GM21717 (cell line): ENCODE measurements at regions not wholly inside any gene's neighbourhood (a gene's known extent, or its start where the extent isn't known, plus 50 kb on each side); places are given as distances from the start of the nearest gene placed in this dataset.
"Not testable (repeated sequence)": the region's sequence is repeated elsewhere in the genome, so short reads cannot be mapped to it uniquely, and the experiment has no call there.

Experiments used
- ATAC-seq: cut with Tn5 transposase; IDR thresholded peaks from one replicate; pipeline ENCODE4 v1.9.1; 2021; ENCODE audit warnings: mild to moderate bottlenecking, moderate library complexity; ENCODE audit not compliant: unreplicated experiment

DNA sequence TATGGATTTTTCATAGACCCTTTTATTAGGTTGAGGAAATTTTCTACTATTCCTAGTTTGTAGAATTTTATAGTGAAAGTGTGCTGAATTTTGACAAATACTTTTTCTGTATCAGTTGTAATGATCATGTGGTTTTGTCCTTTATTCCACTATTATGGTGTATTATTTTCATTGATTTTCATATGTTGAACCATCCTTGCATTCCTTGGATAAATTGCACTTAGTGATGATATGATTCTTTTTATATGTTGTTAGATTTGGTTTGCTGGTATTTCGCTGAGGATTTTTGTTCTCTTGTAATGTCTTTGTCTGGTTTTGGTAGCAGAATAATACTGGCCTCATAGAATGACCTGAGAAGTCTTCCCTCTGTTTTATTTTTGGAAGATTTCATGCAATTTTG lies 140.6 kb upstream of the CDK6 start:
- no peak for ATAC-seq

- ATAC-seq = no peak
These were observed 137.6 kb upstream of the CDK6 start for GRCh38 chr7:92973974-92974373.

DNA sequence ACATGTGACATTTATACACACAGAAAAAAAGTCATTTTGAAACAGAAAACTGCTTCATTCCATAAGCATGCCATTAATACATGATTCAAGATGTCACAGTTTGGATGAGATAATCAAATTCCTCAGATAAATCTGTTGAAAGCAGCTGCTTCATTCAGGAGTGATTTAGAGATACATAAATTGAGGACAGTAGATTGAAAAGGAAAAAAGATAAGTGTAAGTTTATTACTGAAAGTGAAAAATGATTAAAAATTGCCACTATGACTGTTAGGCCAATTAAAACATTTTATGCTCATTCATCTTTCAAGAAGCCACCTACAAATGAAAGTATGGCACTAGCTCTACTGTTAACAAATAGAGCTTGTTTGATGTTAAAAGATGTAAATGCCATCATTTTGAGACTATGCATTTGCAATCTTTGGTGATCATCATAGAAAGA lies 136.9 kb upstream of the CDK6 start:
- ATAC-seq = no peak

DNA sequence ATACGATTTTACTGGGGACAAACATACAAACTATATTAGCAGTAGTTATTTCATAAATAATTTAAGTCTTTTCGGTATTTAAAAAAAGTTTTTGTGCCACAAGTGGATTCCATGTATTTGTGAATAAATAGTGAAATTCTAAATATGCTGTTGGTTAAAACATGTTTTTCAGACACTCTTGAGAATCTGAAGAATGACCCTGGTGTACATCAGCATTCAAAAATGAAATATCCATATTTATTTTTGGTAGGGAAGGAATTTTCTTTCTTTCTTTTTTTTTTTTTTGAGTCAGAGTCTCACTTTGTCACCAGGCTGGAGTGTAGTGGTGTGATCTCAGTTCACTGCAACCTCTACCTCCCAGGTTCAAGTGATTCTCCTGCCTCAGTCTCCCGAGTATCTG lies 136.1 kb upstream of the CDK6 start:
- ATAC-seq = no peak

- no peak for ATAC-seq
These were observed 132.7 kb upstream of the CDK6 start for GRCh38 chr7:92969061-92969460.

GRCh38 chr7:92968502-92968901 lies 132.1 kb upstream of the CDK6 start:
- peak; percentile 80 for ATAC-seq

GRCh38 chr7:92967238-92967637 lies 130.9 kb upstream of the CDK6 start:
- ATAC-seq = no peak

GRCh38 chr7:92964141-92964540 lies 127.8 kb upstream of the CDK6 start:
- no peak for ATAC-seq

- ATAC-seq = no peak
These were observed 127.2 kb upstream of the CDK6 start for GRCh38 chr7:92963566-92963965.

- no peak for ATAC-seq
These were observed 125.6 kb upstream of the CDK6 start for GRCh38 chr7:92961961-92962360.

DNA sequence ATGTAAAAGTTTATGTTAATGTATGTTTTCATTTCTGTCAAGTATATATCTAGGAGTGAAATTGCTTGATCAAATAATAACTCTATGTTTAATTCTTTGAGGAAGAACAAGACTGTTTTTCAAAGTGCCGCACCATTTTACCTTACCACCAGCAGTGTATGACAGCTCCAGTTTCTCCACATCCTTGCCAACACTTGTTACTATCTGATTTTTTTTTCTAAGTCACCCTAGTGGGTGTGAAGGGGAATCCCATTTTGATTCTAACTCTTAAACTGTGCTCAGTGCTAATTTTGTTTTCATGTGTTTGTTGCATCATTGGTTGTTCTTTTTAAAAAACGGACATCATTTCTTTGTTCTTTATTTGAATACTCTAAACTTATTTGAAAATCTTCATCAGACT lies 120.2 kb upstream of the CDK6 start:
- no peak for ATAC-seq

- no peak for ATAC-seq
These were observed 118.7 kb upstream of the CDK6 start for GRCh38 chr7:92955081-92955480.

- no peak for ATAC-seq
These were observed 117.3 kb upstream of the CDK6 start for GRCh38 chr7:92953657-92954056.

GRCh38 chr7:92949748-92950147 lies 113.4 kb upstream of the CDK6 start:
- ATAC-seq = no peak

GRCh38 chr7:92945840-92946239 lies 109.5 kb upstream of the CDK6 start:
- ATAC-seq = no peak

DNA sequence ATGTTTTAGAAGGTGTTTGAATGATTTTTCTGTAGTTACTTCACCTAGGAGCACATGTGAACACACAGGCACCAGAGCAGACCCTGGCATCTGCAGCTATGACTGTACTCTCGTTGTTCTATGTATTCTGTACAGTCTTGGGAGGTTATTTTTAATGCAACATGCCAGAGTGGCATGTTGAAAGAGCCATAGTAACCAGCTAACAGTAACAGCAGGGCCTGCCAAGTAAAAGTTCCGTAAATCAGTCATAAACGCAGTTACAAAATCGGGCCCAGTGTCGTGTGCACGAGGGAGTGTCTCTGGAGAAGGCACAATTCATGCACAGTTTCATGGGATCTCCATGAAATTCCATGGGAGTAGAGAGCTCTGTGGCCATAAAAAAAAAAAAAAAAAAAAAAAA lies 108.3 kb upstream of the CDK6 start:
- no peak for ATAC-seq

DNA sequence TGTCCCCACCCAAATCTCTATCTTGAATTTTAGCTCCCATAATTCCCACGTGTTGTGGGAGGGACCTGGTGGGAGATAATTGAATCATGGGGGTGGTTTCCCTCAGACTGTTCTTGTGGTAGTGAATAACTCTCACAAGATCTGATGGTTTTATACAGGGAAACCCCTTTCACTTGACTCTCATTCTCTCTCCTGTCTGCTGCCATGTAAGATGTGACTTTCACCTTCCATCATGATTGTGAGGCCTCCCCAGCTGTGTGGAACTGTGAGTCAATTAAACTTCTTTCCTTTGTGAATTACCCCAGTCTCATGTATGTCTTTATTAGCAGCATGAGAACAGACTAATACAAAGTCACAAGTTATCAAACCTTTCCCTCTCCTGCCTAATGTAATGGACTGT lies 106.3 kb upstream of the CDK6 start:
- not testable (repeated sequence) for ATAC-seq

GRCh38 chr7:92939666-92940360 lies 103.4 kb upstream of the CDK6 start:
- no peak for ATAC-seq

DNA sequence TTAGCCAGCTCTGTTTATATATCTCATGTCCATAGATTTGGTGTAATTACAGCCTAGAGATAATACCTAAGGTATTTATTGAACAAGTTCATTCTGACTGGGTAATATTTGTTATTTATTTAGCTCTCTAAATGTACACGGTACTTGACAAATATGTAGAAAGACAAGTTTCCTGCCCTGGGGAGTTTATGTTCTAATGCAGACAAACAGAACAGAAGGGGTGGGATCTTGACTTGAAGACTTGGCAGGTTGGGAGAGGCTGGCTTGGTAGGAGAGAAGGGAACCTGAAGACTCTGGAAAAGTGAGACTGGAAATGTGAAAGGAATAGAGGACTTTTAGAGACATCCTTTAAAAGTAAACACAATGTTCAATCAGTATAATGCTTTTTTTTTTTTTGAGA lies 97.7 kb upstream of the CDK6 start:
- no peak for ATAC-seq

DNA sequence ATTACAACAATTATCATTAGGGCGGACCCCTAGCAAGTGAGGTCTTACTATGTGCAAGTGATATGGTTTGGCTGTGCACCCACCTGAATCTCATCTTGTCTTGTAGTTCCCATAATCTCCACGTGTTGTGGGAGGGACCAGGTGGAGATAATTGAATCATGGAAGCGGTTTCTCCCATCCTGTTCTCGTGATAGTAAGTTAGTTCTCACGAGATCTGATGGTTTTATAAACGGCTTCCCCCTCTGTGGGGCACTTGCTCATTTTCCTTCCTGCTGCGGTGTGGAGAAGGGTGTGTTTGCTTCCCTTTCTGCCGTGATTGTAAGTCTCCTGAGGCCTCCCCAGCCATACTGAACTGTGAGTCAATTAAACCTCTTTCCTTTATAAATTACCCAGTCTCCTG lies 96.1 kb upstream of the CDK6 start:
- no peak for ATAC-seq

GRCh38 chr7:92930404-92930803 lies 94.0 kb upstream of the CDK6 start:
- no peak for ATAC-seq

DNA sequence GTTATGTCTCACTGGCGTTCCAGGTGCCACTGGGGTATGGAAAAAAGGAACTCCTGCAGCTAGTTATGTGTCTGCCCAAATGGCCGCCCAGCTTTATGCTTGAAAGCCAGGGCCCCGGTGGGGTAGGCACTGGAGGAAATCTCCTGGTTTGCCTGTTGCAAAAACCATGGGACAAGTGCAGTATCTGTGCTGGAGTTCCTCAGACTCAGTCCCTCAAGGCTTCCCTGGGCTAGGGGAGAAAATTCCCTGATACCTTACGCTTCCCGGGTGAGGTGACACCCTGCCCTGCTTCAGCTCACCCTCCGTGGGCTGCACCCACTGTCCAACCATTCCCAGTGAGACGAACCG lies 90.3 kb upstream of the CDK6 start:
- no peak for ATAC-seq

GRCh38 chr7:92925876-92926696 lies 89.7 kb upstream of the CDK6 start:
- no peak for ATAC-seq
